Trophoblast cell (in vitro differentiated cells and primary cell): ENCODE measurements at regions not wholly inside any gene's neighbourhood (a gene's known extent, or its start where the extent isn't known, plus 50 kb on each side); places are given as distances from the start of the nearest gene placed in this dataset.

Experiments used
- DNase-seq, 2 donors: peaks; one replicate each; pipeline ENCODE4 v3.0.0-alpha.2; 2016
- H2AFZ ChIP-seq: 2 replicates; pipeline ENCODE4 v1.6.1; 2013; ENCODE audit warnings: low read length, moderate library complexity, mild to moderate bottlenecking; ENCODE audit not compliant: insufficient read depth, poor library complexity
- H2AK5ac ChIP-seq: 2 replicates; pipeline ENCODE4 v1.6.1; 2013; ENCODE audit warnings: mild to moderate bottlenecking, low read length
- H2BK120ac ChIP-seq: 2 replicates; pipeline ENCODE4 v1.6.1; 2013; ENCODE audit warnings: low read length, mild to moderate bottlenecking, moderate library complexity; ENCODE audit not compliant: insufficient read depth, poor library complexity
- H2BK12ac ChIP-seq: 2 replicates; pipeline ENCODE4 v1.6.1; 2013; ENCODE audit warnings: mild to moderate bottlenecking, low read length, moderate library complexity
- H2BK5ac ChIP-seq: 2 replicates; pipeline ENCODE4 v1.6.1; 2013; ENCODE audit warnings: low read length, low read depth, moderate library complexity, mild to moderate bottlenecking; ENCODE audit not compliant: poor library complexity
- H3K14ac ChIP-seq: 2 replicates; pipeline ENCODE4 v1.6.1; 2013; ENCODE audit warnings: mild to moderate bottlenecking, low read length
- H3K18ac ChIP-seq: 2 replicates; pipeline ENCODE4 v1.6.1; 2013; ENCODE audit warnings: mild to moderate bottlenecking, low read length
- H3K23ac ChIP-seq: 2 replicates; pipeline ENCODE4 v1.6.1; 2013; ENCODE audit warnings: low read length
- H3K27ac ChIP-seq: 2 replicates; pipeline ENCODE4 v1.5.1; 2013; ENCODE audit warnings: low read depth, mild to moderate bottlenecking, inconsistent platforms, low read length, moderate library complexity
- H3K27me3 ChIP-seq: 2 replicates; pipeline ENCODE4 v1.6.1; 2013; ENCODE audit warnings: inconsistent platforms, mild to moderate bottlenecking, low read length, moderate library complexity; ENCODE audit not compliant: insufficient read depth
- H3K36me3 ChIP-seq, 2 experiments: 1 replicate in 1 of 2; 2 replicates in 1 of 2; pipeline ENCODE4 v1.6.1; 2013; ENCODE audit warnings: low read length in 2 of 2, mild to moderate bottlenecking in 2 of 2, moderate library complexity in 1 of 2; ENCODE audit not compliant: insufficient read depth in 2 of 2, control insufficient read depth in 1 of 2
- H3K4ac ChIP-seq: 2 replicates; pipeline ENCODE4 v1.6.1; 2013; ENCODE audit warnings: low read depth, mild to moderate bottlenecking, low read length, moderate library complexity
- H3K4me1 ChIP-seq, 2 experiments: 1 replicate in 1 of 2; 2 replicates in 1 of 2; pipeline ENCODE4 v1.6.1; 2013; ENCODE audit warnings: low read length in 2 of 2, mild to moderate bottlenecking in 2 of 2, moderate library complexity in 1 of 2; ENCODE audit not compliant: insufficient read depth in 2 of 2, control insufficient read depth in 1 of 2
- H3K4me2 ChIP-seq: 2 replicates; pipeline ENCODE4 v1.6.1; 2013; ENCODE audit warnings: inconsistent platforms, mild to moderate bottlenecking, low read length, moderate library complexity
- H3K4me3 ChIP-seq: 2 replicates; pipeline ENCODE4 v1.5.1; 2013; ENCODE audit warnings: mild to moderate bottlenecking, low read depth, low read length, inconsistent platforms
- H3K79me1 ChIP-seq: one replicate; pipeline ENCODE4 v1.6.1; 2013; ENCODE audit warnings: low read length
- H3K79me2 ChIP-seq: 2 replicates; pipeline ENCODE4 v1.6.1; 2013; ENCODE audit warnings: low read length, mild to moderate bottlenecking; ENCODE audit not compliant: control insufficient read depth, insufficient read depth, poor library complexity
- H3K9ac ChIP-seq: 2 replicates; pipeline ENCODE4 v1.6.1; 2013; ENCODE audit warnings: mild to moderate bottlenecking, low read length
- H3K9me3 ChIP-seq: 2 replicates; pipeline ENCODE4 v1.6.1; 2013; ENCODE audit warnings: low read depth, mild to moderate bottlenecking, control low read depth, inconsistent platforms, low read length; ENCODE audit not compliant: insufficient read depth
- H4K12ac ChIP-seq: 2 replicates; pipeline ENCODE4 v1.6.1; 2013; ENCODE audit warnings: low read depth, mild to moderate bottlenecking, low read length, moderate library complexity
- H4K8ac ChIP-seq: 2 replicates; pipeline ENCODE4 v1.6.1; 2013; ENCODE audit warnings: low read depth, mild to moderate bottlenecking, low read length, moderate library complexity
- H4K91ac ChIP-seq: one replicate; pipeline ENCODE4 v1.6.1; 2013; ENCODE audit warnings: low read depth, mild to moderate bottlenecking, low read length, moderate library complexity
- WGBS: extraction: QIAGEN DNeasy Blood & Tissue Kit; methylation state at CpG from one replicate; pipeline ENCODE4 v1.1.7; 2013; ENCODE audit warnings: missing lambda C conversion rate; ENCODE audit not compliant: insufficient read length, insufficient coverage; ENCODE audit errors: extremely low coverage; 5-methylcytosine and 5-hydroxymethylcytosine counted together

DNA sequence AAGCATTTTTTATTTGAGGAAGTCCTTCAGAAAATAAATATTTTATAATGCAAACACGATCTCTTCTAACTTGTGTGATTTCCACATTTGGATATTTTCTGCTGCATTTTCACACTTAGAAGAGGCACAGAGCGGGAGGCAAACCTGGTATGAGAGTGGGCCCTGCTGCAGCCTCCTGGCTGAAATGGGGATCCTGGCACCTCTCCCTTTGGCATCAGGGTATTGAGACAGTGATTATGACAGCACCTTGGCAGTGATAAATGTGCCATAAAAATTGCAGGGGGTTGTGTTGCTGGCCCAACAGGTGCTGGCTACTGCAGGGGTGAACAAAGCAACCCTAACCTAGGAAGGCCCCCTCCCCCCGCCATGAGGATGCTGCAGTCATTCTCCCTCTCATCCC is 128.6 kb downstream of the TSN start:
- Histone ChIP-seq H3K79me1 (no peaks in the 10 kb centered on the region), H3K4me3 (no peak overlapping the region), H3K4me1 (peaks cover 0 to 3% of the 10 kb centered on the region in 2 experiments), H4K91ac (no peak overlapping the region), H3K27me3 (no peaks in the 10 kb centered on the region), H3K18ac (no peak overlapping the region), H3K4ac (no peak overlapping the region), H3K4me2 (no peak overlapping the region), H3K27ac (no peak overlapping the region), H2AK5ac (no peak overlapping the region), H3K14ac (no peak overlapping the region), H3K9me3 (peaks cover 3% of the 10 kb centered on the region), H2BK120ac (no peak overlapping the region), H4K12ac (no peak overlapping the region), H2BK5ac (no peak overlapping the region), H2AFZ (no peak overlapping the region), H3K36me3 (no peaks in the 10 kb centered on the region), H3K79me2 (no peaks in the 10 kb centered on the region), H3K9ac (no peak overlapping the region), H3K23ac (no peak overlapping the region), H2BK12ac (no peak overlapping the region), H4K8ac (no peak overlapping the region)
- WGBS: no CpG with 5 or more reads among the region's 3 CpGs
- DNase-seq: no peak

DNA sequence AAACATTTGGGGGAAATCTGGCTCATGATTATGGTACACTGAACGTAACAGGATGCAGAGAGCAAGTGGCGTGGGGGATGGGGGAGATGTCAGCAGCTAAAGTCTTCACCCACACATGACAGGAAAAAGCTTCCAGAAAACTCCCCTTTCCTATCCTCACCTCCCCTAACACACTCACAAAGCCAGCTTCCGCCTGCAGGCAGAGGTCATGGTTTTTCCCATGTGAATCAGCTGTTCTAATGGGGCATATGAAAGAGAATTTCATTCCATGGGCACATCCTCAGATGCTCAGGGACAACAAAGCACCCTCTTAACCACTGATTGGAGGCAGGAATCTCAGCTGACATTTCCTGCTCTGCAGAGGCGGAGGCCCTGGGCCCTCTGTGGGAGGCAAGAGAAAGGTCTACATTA is 129.1 kb downstream of the TSN start:
- Histone ChIP-seq H3K18ac (no peak overlapping the region), H3K36me3 (no peaks in the 10 kb centered on the region), H2BK120ac (no peak overlapping the region), H2BK12ac (no peak overlapping the region), H4K12ac (no peak overlapping the region), H3K9me3 (peaks cover 3% of the 10 kb centered on the region), H4K91ac (no peak overlapping the region), H3K27me3 (no peaks in the 10 kb centered on the region), H3K4me1 (peaks cover 0 to 3% of the 10 kb centered on the region in 2 experiments), H2BK5ac (no peak overlapping the region), H3K23ac (no peak overlapping the region), H3K79me2 (no peaks in the 10 kb centered on the region), H3K79me1 (no peaks in the 10 kb centered on the region), H3K14ac (no peak overlapping the region), H3K9ac (no peak overlapping the region), H3K4me3 (no peak overlapping the region), H4K8ac (no peak overlapping the region), H3K4ac (no peak overlapping the region), H3K4me2 (no peak overlapping the region), H2AK5ac (no peak overlapping the region), H3K27ac (no peak overlapping the region), H2AFZ (no peak overlapping the region)
- no CpG with 5 or more reads among the region's 4 CpGs for WGBS
- DNase-seq: no peak

DNA sequence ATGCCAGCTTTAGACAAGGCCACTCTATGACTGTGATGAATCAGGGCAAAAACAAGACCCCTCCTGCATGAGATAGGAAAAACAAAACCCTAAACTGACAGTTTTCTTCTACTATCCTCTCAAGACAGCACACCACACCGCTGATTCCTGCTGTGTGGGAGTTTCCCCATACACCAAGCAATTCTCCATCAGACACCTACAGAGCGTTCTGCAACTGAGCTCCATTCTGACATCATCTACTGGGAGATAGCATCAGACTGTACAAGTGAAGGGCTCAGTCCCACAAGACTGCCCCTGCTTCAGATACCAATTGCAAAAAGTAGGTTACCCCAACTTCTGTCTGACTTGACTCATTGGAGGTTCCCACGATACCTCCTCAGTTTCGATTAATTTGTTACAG is 130.6 kb downstream of the TSN start:
- no peak overlapping the region for H3K27ac ChIP-seq
- H3K36me3 ChIP-seq: no peaks in the 10 kb centered on the region
- no peak overlapping the region for H3K4ac ChIP-seq
- no peak overlapping the region for H3K4me3 ChIP-seq
- no peak overlapping the region for H4K12ac ChIP-seq
- no peaks in the 10 kb centered on the region for H3K27me3 ChIP-seq
- H3K14ac ChIP-seq: no peak overlapping the region
- no peaks in the 10 kb centered on the region for H3K79me1 ChIP-seq
- no peak overlapping the region for H3K9ac ChIP-seq
- no peak overlapping the region for H3K18ac ChIP-seq
- no peak overlapping the region for H2BK120ac ChIP-seq
- H3K4me2 ChIP-seq: no peak overlapping the region
- H3K4me1 ChIP-seq: peaks cover 0 to 3% of the 10 kb centered on the region in 2 experiments
- no peak overlapping the region for H2AK5ac ChIP-seq
- H2AFZ ChIP-seq: no peak overlapping the region
- no peak overlapping the region for H2BK5ac ChIP-seq
- H4K91ac ChIP-seq: no peak overlapping the region
- WGBS: no CpG with 5 or more reads among the region's 4 CpGs
- no peak overlapping the region for H3K23ac ChIP-seq
- no peak for DNase-seq
- no peak overlapping the region for H4K8ac ChIP-seq
- H3K9me3 ChIP-seq: peaks cover 3% of the 10 kb centered on the region
- no peak overlapping the region for H2BK12ac ChIP-seq
- H3K79me2 ChIP-seq: no peaks in the 10 kb centered on the region

DNA sequence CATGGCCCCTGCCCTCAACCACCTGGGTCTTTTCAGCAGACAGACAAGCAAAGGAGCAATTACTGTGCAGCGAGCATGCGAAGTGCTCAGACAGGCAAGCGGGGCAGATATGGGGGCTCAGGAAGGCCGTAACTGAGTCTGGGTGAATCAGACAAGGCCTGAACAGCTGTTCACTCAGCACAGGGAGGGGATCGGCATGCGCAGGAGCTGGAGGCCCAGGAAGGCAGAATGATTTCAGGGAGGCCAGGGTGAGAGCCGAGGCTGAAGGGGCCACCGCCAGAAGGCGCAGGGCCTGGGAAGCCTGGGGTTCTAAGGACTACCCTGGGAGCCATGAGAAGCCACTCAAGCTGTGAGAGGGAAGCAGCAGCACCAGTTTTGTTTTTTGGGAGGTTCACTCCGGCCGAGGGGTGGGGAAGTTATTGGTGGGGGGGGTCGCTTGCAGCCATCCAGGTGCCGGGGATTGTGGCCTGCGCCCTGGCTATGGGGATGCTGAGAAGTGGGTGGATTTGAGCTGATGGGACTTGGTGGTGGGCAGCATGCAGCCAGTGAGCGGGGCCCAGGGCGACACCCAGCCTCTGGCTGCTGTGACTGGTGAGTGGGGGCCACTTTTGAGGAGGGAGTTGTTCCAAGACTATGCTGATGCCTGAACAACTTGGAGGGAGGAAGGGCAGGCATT is 132.2 kb downstream of the TSN start:
- no peak overlapping the region for H2BK120ac ChIP-seq
- no CpG with 5 or more reads among the region's 16 CpGs for WGBS
- no peak overlapping the region for H2AK5ac ChIP-seq
- H3K9ac ChIP-seq: no peak overlapping the region
- no peak overlapping the region for H4K12ac ChIP-seq
- H4K8ac ChIP-seq: no peak overlapping the region
- no peak overlapping the region for H3K27ac ChIP-seq
- no peak overlapping the region for H3K18ac ChIP-seq
- H3K4me2 ChIP-seq: no peak overlapping the region
- no peaks in the 10 kb centered on the region for H3K27me3 ChIP-seq
- no peak overlapping the region for H3K4me3 ChIP-seq
- H3K9me3 ChIP-seq: peaks cover 3% of the 10 kb centered on the region
- H2BK12ac ChIP-seq: no peak overlapping the region
- H3K79me2 ChIP-seq: no peaks in the 10 kb centered on the region
- H2BK5ac ChIP-seq: no peak overlapping the region
- H3K23ac ChIP-seq: no peak overlapping the region
- H3K79me1 ChIP-seq: no peaks in the 10 kb centered on the region
- DNase-seq: no peak
- H2AFZ ChIP-seq: no peak overlapping the region
- no peak overlapping the region for H3K14ac ChIP-seq
- no peaks in the 10 kb centered on the region for H3K36me3 ChIP-seq
- H4K91ac ChIP-seq: no peak overlapping the region
- no peak overlapping the region for H3K4ac ChIP-seq
- H3K4me1 ChIP-seq: peaks cover 0 to 3% of the 10 kb centered on the region in 2 experiments
